Mucosa of descending colon (tissue), 3 donors: ENCODE measurements at regions not wholly inside any gene's neighbourhood (a gene's known extent, or its start where the extent isn't known, plus 50 kb on each side); places are given as distances from the start of the nearest gene placed in this dataset.

Experiments used
- ATAC-seq: fragments of 200-7000 bp; cut with Tn5 transposase; one replicate; pipeline ENCODE4 v1.9.1; 2020; ENCODE audit warnings: mild to moderate bottlenecking, moderate library complexity
- DNase-seq, 3 donors: peaks; one replicate each; pipeline ENCODE4 v3.0.0-alpha.2; 2020
- H3K36me3 ChIP-seq: fragments of 200-600 bp; one replicate; pipeline ENCODE4 v1.8.0; 2021; ENCODE audit warnings: low read depth, mild to moderate bottlenecking
- H3K4me1 ChIP-seq: fragments of 200-600 bp; one replicate; pipeline ENCODE4 v1.8.0; 2021; ENCODE audit warnings: low read depth, mild to moderate bottlenecking
- H3K4me3 ChIP-seq: fragments of 200-600 bp; one replicate; pipeline ENCODE4 v1.8.0; 2021; ENCODE audit warnings: mild to moderate bottlenecking
- H3K9me3 ChIP-seq: fragments of 200-600 bp; one replicate; pipeline ENCODE4 v1.8.0; 2021; ENCODE audit warnings: mild to moderate bottlenecking
- CTCF ChIP-seq: fragments of 200-600 bp; IDR thresholded peaks from one replicate; pipeline ENCODE4 v1.8.0; 2022; ENCODE audit warnings: antibody characterized with exemption, mild to moderate bottlenecking
- intact Hi-C, 2 donors: fragments of 100-400 bp; cut with DNase I in 1 of 2; cut with micrococcal nuclease in 1 of 2; formaldehyde crosslinking; loops; one replicate each; pipeline versions ENCODE4 v1.11.0 to v1.11.1; 2022; cut with DNase I, micrococcal nuclease
- donor health status: DM: no; HTN: no; CAD: no; lungs with moderate emphysema.
- donor health status: DM: no; HTN: no; CAD: no.
- donor health status: DM: no; HTN: yes; CAD: no.

GRCh38 chr18:42533616-42534015 lies 578.6 kb downstream of the PIK3C3 start:
- Histone ChIP-seq H3K4me3 (no peak overlapping the region), H3K4me1 (no peaks in the 10 kb centered on the region), H3K36me3 (no peaks in the 10 kb centered on the region), H3K9me3 (no peaks in the 10 kb centered on the region)
- intact Hi-C loops = no loop called here
- peak; percentile 43 for ATAC-seq
- TF ChIP-seq CTCF = no peak
- DNase-seq = no peak

- no peak for DNase-seq
- Histone ChIP-seq H3K36me3 (no peaks in the 10 kb centered on the region), H3K4me3 (no peak overlapping the region), H3K9me3 (no peaks in the 10 kb centered on the region), H3K4me1 (no peaks in the 10 kb centered on the region)
- no peak for ATAC-seq
- intact Hi-C loops = no loop called here
- no peak for TF ChIP-seq CTCF
These were observed 579.3 kb downstream of the PIK3C3 start for GRCh38 chr18:42534313-42534712.

- TF ChIP-seq CTCF = no peak
- ATAC-seq = no peak
- Histone ChIP-seq H3K36me3 (no peaks in the 10 kb centered on the region), H3K9me3 (no peaks in the 10 kb centered on the region), H3K4me3 (no peak overlapping the region), H3K4me1 (no peaks in the 10 kb centered on the region)
- DNase-seq = no peak
- intact Hi-C loops = no loop called here
These were observed 579.0 kb downstream of the RIT2 start for GRCh38 chr18:42536442-42536841.

GRCh38 chr18:42537291-42537690 lies 578.2 kb downstream of the RIT2 start:
- no peak overlapping the region for H3K4me3 ChIP-seq
- no peaks in the 10 kb centered on the region for H3K36me3 ChIP-seq
- no peaks in the 10 kb centered on the region for H3K9me3 ChIP-seq
- intact Hi-C loops = no loop called here
- DNase-seq (no peak), ATAC-seq (no peak)
- no peak for TF ChIP-seq CTCF
- H3K4me1 ChIP-seq = no peaks in the 10 kb centered on the region

GRCh38 chr18:42544901-42545300 lies 570.6 kb downstream of the RIT2 start:
- intact Hi-C loops = no loop called here
- Histone ChIP-seq H3K4me1 (no peaks in the 10 kb centered on the region), H3K36me3 (no peaks in the 10 kb centered on the region), H3K4me3 (no peak overlapping the region), H3K9me3 (no peaks in the 10 kb centered on the region)
- TF ChIP-seq CTCF = no peak
- ATAC-seq (no peak), DNase-seq (no peak)

GRCh38 chr18:42545825-42546224 lies 569.7 kb downstream of the RIT2 start:
- Histone ChIP-seq H3K4me3 (no peak overlapping the region), H3K4me1 (no peaks in the 10 kb centered on the region), H3K36me3 (no peaks in the 10 kb centered on the region), H3K9me3 (no peaks in the 10 kb centered on the region)
- DNase-seq (no peak), ATAC-seq (no peak)
- no peak for TF ChIP-seq CTCF
- intact Hi-C loops = no loop called here
